GM23248 (cell line): ENCODE measurements at regions not wholly inside any gene's neighbourhood (a gene's known extent, or its start where the extent isn't known, plus 50 kb on each side); places are given as distances from the start of the nearest gene placed in this dataset.

Source experiments
- EZH2 ChIP-seq: fragments of 200-600 bp; sonication (generic); IDR thresholded peaks from 2 replicates; pipeline ENCODE4 v1.6.1; 2018; ENCODE audit warnings: antibody characterized with exemption, mild to moderate bottlenecking; ENCODE audit not compliant: insufficient read depth, poor library complexity, severe bottlenecking
- EZH2phosphoT487 ChIP-seq: fragments of 200-600 bp; sonication (generic); IDR thresholded peaks from 2 replicates; pipeline ENCODE4 v1.6.1; 2018; ENCODE audit warnings: antibody characterized with exemption, moderate library complexity, mild to moderate bottlenecking, low read depth; ENCODE audit not compliant: insufficient read depth

DNA sequence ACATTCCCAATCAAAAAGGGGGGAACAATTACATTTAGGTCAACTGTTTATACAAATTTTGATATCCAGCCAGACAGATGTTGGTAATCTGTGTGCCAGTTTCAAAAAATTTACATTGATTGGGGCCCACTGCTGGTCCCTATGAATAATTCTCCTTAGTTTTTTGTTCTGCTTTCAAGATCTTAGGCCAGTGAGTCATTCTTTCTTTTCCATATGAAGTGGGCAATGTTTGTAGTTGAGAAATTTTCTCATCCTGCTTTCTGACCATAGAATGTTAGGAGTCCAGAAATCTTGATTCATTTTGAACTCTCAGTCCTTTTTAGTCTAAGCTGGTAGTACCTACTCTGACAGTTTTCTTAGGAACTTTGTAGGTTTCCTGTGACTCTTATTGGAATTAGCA, 244.3 kb downstream of the DIO2 start:
- TF ChIP-seq EZH2phosphoT487 (no peak), EZH2 (no peak)
